Skeletal muscle satellite cell (primary cell): ENCODE measurements at regions not wholly inside any gene's neighbourhood (a gene's known extent, or its start where the extent isn't known, plus 50 kb on each side); places are given as distances from the start of the nearest gene placed in this dataset.
"Not testable (repeated sequence)": the region's sequence is repeated elsewhere in the genome, so short reads cannot be mapped to it uniquely, and the experiment has no call there.

ENCODE experiments used
- H3K27me3 ChIP-seq: 2 replicates; pipeline ENCODE4 v1.7.0; 2013; ENCODE audit warnings: low read length; ENCODE audit not compliant: control insufficient read depth, insufficient read depth
- H3K36me3 ChIP-seq: 2 replicates; pipeline ENCODE4 v1.7.0; 2013; ENCODE audit warnings: mild to moderate bottlenecking, control low read depth, low read length; ENCODE audit not compliant: insufficient read depth
- H3K4me1 ChIP-seq: 2 replicates; pipeline ENCODE4 v1.7.0; 2013; ENCODE audit warnings: low read length; ENCODE audit not compliant: control insufficient read depth, insufficient read depth
- H3K4me2 ChIP-seq: 2 replicates; pipeline ENCODE4 v1.7.0; 2013; ENCODE audit warnings: mild to moderate bottlenecking, low read length
- H3K4me3 ChIP-seq: 2 replicates; pipeline ENCODE4 v1.7.0; 2013; ENCODE audit warnings: low read length
- H3K9ac ChIP-seq: 2 replicates; pipeline ENCODE4 v1.7.0; 2013; ENCODE audit warnings: mild to moderate bottlenecking, low read depth, low read length, moderate library complexity
- H3K9me3 ChIP-seq: replicated peaks from 2 replicates; pipeline ENCODE4 v1.7.0; 2013; ENCODE audit warnings: mild to moderate bottlenecking, control low read depth, low read length

DNA sequence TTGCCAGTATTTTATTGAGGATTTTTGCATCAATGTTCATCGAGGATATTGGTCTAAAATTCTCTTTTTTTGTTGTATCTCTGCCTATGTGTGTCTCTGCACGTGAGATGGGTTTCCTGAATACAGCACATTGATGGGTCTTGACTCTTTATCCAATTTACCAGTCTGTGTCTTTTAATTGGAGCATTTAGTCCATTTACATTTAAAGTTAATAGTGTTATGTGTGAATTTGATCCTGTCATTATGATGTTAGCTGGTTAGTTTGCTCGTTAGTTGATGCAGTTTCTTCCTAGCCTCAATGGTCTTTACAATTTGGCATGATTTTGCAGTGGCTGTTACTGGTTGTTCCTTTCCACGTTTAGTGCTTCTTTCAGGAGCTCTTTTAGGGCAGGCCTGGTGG, 101.3 kb upstream of the PRR23C start:
- H3K36me3 ChIP-seq, H3K4me1 ChIP-seq, H3K9me3 ChIP-seq, H3K4me3 ChIP-seq, H3K27me3 ChIP-seq, H3K9ac ChIP-seq, H3K4me2 ChIP-seq: not testable (repeated sequence)

DNA sequence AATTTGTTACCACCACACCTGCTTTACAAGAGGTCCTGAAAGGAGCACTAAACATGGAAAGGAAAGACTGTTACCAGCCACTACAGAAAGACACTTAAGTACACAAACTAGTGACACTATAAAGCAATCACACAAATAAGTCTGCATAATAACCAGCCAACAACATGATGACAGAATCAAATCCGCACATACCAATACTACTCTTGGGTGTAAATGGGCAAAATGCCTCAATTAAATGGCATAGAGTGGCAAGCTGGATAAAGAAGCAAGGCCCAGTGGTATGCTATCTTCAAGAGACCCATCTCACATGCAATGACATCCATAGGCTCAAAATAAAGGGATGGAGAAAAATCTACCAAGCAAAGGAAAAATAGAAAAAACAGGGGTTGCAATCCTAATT, 106.8 kb upstream of the PRR23C start:
- Histone ChIP-seq H3K4me1 (no peaks in the 10 kb centered on the region), H3K27me3 (peaks cover 4% of the 10 kb centered on the region), H3K4me3 (no peak overlapping the region), H3K9ac (no peak overlapping the region), H3K4me2 (no peak overlapping the region), H3K9me3 (no peaks in the 10 kb centered on the region), H3K36me3 (no peaks in the 10 kb centered on the region)

DNA sequence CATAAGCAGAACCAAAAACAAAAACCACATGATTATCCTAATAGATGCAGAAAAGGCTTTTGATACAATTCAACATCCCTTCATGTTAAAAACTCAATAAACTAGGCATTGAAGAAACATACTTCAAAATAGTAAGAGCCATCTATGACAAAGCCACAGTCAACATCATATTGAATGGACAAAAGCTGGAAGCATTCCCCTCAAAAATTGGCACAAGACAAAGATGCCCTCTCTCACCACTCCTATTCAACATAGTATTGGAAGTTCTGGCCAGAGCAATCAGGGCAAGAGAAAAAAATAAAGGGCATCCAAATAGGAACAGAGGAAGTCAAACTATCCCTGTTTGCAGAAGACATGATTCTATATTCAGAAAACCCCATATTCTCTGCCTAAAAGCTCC, 108.7 kb upstream of the PRR23C start:
- not testable (repeated sequence) for H3K9me3 ChIP-seq, H3K4me2 ChIP-seq, H3K9ac ChIP-seq, H3K27me3 ChIP-seq, H3K36me3 ChIP-seq, H3K4me1 ChIP-seq, H3K4me3 ChIP-seq

DNA sequence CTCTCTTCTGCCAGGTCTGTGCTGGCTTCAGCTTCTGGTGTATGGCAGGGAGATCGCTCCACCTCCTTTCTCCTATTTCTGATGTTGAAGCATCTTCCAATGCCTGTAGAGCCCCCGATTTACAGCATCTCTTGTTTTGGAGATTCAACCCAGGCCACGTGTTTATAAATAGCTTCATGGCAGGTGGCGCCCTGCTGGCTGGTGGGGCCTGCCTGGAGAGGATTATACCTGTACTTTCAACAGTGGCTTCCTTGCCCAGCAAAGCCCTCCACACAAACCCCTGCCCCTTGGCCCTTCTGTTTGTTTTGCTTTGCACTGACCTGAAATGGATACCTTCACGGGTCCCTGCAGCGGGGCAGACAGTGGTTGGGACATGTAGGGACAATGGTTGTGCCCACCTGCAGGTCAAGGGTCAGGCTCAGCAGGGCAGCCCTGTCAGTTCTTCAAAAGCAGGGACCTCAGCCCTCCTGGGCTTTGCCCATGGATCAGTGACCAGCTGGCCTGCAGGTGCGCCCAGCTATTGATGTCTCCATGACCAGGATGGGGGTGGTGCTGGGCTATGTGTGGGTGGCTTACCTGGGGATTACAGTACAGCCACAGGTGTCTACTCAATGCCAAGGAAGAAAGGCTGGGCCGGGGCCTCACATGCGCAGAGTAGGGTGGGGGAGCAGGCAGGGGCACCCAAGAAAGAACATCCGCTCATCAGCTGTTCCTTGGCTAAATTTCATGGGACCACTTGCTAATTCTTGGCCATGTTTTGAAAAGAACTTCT, 112.7 kb upstream of the PRR23C start:
- H3K4me3 ChIP-seq = no peak overlapping the region
- H3K27me3 ChIP-seq = peaks cover 14% of the 10 kb centered on the region
- no peak overlapping the region for H3K9ac ChIP-seq
- H3K4me2 ChIP-seq = no peak overlapping the region
- H3K9me3 ChIP-seq = no peaks in the 10 kb centered on the region
- H3K36me3 ChIP-seq = no peaks in the 10 kb centered on the region
- H3K4me1 ChIP-seq = no peaks in the 10 kb centered on the region

DNA sequence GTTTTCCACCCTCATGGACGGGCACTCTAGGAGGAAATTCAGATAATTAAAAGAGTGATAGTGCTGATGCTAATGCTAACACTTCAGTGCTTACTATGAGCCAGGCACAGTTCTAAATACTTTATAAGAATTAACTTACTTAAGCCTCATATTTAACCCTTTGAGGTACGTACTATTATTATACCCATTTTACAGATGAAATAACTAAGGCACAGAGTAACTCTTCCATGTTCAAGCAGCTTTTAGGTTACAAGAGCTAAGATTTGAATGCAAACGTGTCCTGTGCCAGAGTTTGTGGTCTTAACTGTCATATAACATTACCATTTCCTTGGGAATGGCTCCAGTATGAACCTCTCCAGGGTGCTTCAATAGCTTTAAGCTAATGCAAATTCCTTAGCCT, 114.7 kb upstream of the PRR23C start:
- no peak overlapping the region for H3K4me2 ChIP-seq
- no peak overlapping the region for H3K9ac ChIP-seq
- H3K36me3 ChIP-seq = no peaks in the 10 kb centered on the region
- H3K27me3 ChIP-seq = peaks cover 13% of the 10 kb centered on the region
- no peaks in the 10 kb centered on the region for H3K9me3 ChIP-seq
- no peak overlapping the region for H3K4me3 ChIP-seq
- H3K4me1 ChIP-seq = no peaks in the 10 kb centered on the region

DNA sequence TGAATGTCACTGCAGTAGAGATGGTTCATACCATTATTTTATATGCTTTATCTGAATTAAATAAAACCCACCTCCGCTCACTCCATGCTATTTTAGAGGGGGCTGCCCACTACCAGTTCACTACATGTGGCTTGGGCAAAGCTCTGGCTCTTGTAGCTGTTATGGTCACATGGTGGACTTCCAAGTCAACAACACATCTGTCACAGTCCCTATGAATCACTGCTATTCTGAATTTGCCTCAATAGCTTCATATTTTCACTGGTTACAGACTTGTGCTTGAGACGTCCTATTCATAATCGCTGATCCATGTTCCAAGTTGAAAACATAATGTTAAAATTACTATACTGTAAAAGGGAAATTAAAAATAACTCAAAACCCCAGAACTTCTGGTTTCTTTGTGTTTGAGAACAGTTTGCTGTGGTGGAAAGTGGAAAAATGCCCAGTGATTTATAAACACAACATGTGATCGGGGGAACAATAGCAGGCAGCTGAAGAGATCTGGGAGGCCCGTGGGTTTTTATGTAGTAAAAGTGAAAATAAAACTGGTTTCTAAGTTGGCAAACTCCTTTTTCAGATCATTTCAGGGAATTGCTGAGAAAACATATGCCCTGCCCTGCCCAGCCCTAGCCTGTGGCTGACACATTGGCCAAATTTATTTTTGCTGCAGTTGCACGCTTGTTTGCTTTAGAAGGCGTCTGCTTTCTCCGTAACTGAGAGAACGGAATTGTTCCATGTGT, 128.8 kb upstream of the PRR23C start:
- no peaks in the 10 kb centered on the region for H3K27me3 ChIP-seq
- peak overlapping the region; percentile 57 for H3K4me3 ChIP-seq
- no peaks in the 10 kb centered on the region for H3K36me3 ChIP-seq
- H3K9ac ChIP-seq = peak overlapping the region; percentile 76
- H3K4me1 ChIP-seq = peaks cover 10% of the 10 kb centered on the region
- H3K9me3 ChIP-seq = no peaks in the 10 kb centered on the region
- H3K4me2 ChIP-seq = peak overlapping the region; percentile 78

DNA sequence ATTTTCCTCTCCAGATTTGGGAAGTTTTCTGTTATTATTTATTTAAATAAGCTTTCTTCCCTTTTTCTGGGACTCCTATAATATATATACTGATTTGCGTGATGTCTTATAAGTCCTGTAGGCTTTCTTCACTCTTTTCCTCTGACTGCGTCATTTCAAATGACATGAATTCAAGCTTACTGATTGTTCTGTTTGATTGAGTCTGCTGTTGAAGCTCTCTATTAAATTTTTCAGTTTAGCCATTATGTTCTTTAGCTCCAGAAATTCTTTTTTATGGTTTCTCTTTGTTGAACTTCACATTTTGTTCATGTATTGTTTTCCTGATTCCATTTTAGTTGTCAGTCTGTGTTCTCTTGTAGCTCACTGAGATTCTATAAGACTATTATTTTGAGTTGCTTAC, 135.8 kb upstream of the PRR23C start:
- no peaks in the 10 kb centered on the region for H3K4me1 ChIP-seq
- no peaks in the 10 kb centered on the region for H3K9me3 ChIP-seq
- no peaks in the 10 kb centered on the region for H3K36me3 ChIP-seq
- no peak overlapping the region for H3K4me2 ChIP-seq
- H3K9ac ChIP-seq = no peak overlapping the region
- H3K27me3 ChIP-seq = no peaks in the 10 kb centered on the region
- H3K4me3 ChIP-seq = no peak overlapping the region

DNA sequence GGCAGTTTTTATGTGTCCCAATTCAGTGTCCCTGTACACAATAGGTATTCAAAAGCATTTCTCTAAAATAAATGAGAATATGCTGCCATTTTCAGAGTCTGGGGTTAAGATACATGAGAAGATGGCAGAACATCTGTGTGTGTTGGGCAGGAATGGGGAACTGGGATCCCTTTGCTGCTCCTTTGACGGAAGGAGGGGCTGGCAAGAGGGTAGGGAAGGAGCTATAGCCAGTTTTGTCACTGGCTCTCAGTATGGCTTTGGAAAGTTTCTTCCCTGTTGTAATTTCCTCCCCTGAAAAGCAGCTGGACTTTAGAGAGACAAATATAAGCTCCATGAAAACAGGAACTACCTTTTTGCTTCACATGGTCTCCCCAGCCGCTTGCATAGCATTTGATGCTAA, 137.5 kb upstream of the PRR23C start:
- H3K9me3 ChIP-seq = no peaks in the 10 kb centered on the region
- H3K4me3 ChIP-seq = no peak overlapping the region
- no peaks in the 10 kb centered on the region for H3K4me1 ChIP-seq
- H3K4me2 ChIP-seq = no peak overlapping the region
- no peak overlapping the region for H3K9ac ChIP-seq
- H3K27me3 ChIP-seq = no peaks in the 10 kb centered on the region
- no peaks in the 10 kb centered on the region for H3K36me3 ChIP-seq

DNA sequence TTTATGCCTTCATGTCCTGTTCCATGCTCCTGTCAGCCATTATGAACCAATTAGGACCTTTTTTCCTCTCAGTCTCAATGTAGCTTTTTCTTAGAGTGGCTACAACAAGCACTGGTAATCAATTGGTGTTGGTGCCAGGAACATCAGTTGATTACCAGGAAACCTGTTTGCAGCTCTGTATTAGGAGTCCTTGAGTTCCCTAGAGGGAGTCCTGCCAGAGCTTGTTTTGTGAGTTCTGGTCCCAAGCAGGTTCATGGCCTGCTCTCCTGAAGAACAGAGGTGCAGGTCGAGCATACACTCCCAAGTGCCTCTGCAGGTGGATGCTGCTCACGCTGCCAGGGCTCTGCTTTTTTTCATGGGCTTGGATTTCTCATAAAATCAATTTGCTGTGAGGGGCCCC, 137.9 kb upstream of the PRR23C start:
- no peak overlapping the region for H3K4me2 ChIP-seq
- H3K4me3 ChIP-seq = no peak overlapping the region
- H3K9ac ChIP-seq = no peak overlapping the region
- no peaks in the 10 kb centered on the region for H3K4me1 ChIP-seq
- no peaks in the 10 kb centered on the region for H3K27me3 ChIP-seq
- H3K9me3 ChIP-seq = no peaks in the 10 kb centered on the region
- H3K36me3 ChIP-seq = no peaks in the 10 kb centered on the region

DNA sequence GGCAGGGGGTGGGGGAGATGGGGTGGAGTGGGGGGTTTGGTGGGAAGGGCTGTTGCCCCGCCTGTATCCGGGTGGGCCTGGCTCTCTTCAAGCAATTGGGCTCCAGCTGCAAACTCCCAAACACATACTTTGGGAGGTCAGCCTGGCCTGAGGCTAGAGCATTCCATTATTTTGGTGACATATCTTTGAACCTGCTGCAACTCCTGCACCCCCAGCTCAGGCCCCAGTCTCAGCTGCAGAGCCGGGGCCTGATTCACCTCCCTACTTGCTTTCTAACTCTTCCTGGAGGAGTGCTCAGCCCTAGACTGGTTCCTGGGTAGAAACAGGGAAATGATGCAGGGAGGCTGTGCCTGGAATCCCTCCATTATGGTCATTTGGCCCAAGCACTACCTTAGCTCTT, 140.8 kb upstream of the PRR23C start:
- Histone ChIP-seq H3K36me3 (no peaks in the 10 kb centered on the region), H3K4me2 (no peak overlapping the region), H3K4me1 (no peaks in the 10 kb centered on the region), H3K27me3 (no peaks in the 10 kb centered on the region), H3K9me3 (no peaks in the 10 kb centered on the region), H3K4me3 (no peak overlapping the region), H3K9ac (no peak overlapping the region)

DNA sequence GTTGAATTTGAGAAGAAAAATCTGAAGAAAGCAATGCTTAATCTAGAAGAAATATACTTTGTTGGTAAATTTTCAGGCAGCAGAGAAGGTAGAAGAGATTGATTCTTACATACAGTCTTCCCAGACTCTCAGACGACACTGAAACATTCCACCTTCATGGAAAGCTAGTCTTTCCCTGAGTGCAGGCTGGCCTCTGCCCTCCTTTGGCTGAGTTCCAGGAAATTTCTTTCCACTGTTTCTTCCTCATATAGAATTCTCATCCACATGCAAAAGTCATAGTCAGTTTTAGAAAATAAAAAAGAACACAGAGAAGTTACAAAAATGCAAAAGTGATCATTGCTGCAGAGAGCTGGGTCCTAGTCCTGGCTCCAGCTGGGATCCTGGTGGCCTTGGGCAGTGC, 142.5 kb upstream of the PRR23C start:
- Histone ChIP-seq H3K27me3 (no peaks in the 10 kb centered on the region), H3K9ac (no peak overlapping the region), H3K9me3 (no peaks in the 10 kb centered on the region), H3K36me3 (no peaks in the 10 kb centered on the region), H3K4me3 (no peak overlapping the region), H3K4me2 (no peak overlapping the region), H3K4me1 (no peaks in the 10 kb centered on the region)

DNA sequence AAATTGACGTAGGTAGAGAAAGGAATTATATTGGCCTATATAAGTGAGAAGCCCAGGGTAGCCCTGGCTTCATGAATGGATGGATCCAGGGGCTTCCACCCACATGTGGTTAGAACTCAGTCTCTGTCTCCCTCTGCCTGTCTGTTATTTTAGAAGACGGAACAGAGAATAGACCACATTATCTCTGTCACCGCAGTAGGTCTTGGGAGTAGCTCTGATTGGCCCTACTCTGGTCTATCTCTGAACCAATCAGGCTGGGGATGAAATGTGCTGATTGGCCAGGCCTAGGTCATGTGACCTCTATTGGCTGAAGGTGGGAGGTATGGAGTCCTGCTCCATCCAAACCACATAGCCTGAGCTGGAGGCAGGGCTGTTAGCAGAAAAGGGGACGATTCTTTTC, 143.0 kb upstream of the PRR23C start:
- Histone ChIP-seq H3K36me3 (no peaks in the 10 kb centered on the region), H3K9me3 (no peaks in the 10 kb centered on the region), H3K9ac (no peak overlapping the region), H3K4me1 (no peaks in the 10 kb centered on the region), H3K27me3 (no peaks in the 10 kb centered on the region), H3K4me3 (no peak overlapping the region), H3K4me2 (no peak overlapping the region)
